Right lobe of liver (tissue), 4 donors: ENCODE measurements at regions not wholly inside any gene's neighbourhood (a gene's known extent, or its start where the extent isn't known, plus 50 kb on each side); places are given as distances from the start of the nearest gene placed in this dataset.

ENCODE experiments used
- CTCF ChIP-seq, 4 donors: fragments of 200-600 bp in 3 of 4; fragments of 450-650 bp in 1 of 4; IDR thresholded peaks; one replicate each; pipeline versions ENCODE4 v1.5.1 to v1.8.0; 2016 to 2022; ENCODE audit warnings: antibody characterized with exemption in 4 of 4, mild to moderate bottlenecking in 2 of 4
- POLR2A ChIP-seq: fragments of 450-650 bp; IDR thresholded peaks from one replicate; pipeline ENCODE4 v1.6.1; 2017; ENCODE audit warnings: antibody characterized with exemption, mild to moderate bottlenecking
- donor health status: DM: no; HTN: no; CAD: no.
- donor health status: DM: no; HTN: no; CAD: no.
- donor health status: DM: no; HTN: yes; CAD: no.

GRCh38 chr21:16046656-16047330 lies 317.0 kb downstream of the USP25 start:
- no peak for TF ChIP-seq POLR2A
- no peak for TF ChIP-seq CTCF (IDR thresholded peaks at IDR 0.05)
